GM19463 (cell line): ENCODE measurements at regions not wholly inside any gene's neighbourhood (a gene's known extent, or its start where the extent isn't known, plus 50 kb on each side); places are given as distances from the start of the nearest gene placed in this dataset.

Source experiments
- ATAC-seq: cut with Tn5 transposase; IDR thresholded peaks from one replicate; pipeline ENCODE4 v1.9.1; 2021; ENCODE audit warnings: mild to moderate bottlenecking, moderate library complexity; ENCODE audit not compliant: unreplicated experiment

DNA sequence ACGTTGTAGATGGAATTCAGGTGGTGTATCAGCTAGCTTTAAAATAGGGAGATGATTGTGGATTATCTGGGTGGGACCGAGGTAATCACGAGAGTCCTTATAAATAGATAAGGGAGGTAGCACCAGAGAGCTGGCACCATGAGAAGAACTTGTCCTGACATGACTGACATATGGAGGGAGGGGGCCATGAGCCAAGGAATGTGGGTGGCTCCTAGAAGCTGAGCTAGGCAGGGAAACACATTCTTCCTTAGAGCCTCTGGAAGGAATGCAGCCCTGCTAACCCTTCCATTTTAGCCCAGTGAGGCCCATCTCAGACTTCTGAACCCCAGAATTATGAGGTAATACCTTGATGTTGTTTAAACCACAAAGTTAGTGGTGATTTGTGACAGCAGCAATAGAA is 321.1 kb upstream of the SULF2 start:
- no peak for ATAC-seq

DNA sequence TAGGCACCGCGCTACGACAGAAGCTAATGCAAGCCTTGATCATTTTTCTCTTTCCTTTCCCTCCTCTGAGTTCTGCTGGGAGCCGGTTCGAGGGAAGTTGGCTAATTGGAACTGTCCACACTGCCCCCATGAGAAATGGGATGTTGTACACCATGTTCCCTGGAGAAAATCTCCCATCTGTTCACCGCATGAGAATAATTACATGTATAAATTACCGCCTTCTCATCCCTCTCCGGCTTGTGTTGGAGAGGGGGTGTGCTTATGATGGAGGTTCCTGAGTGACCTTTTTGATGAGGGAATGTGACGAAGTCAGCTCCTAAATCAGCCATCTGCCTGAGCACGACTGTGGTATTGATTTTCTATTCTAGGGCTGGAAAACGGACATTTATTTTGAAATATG is 320.2 kb upstream of the SULF2 start:
- ATAC-seq: no peak

GRCh38 chr20:48102931-48103660 is 317.8 kb upstream of the SULF2 start:
- ATAC-seq: no peak

GRCh38 chr20:48102076-48102787 is 317.0 kb upstream of the SULF2 start:
- no peak for ATAC-seq

- no peak for ATAC-seq
These were observed 315.2 kb upstream of the SULF2 start for GRCh38 chr20:48100483-48100882.

- no peak for ATAC-seq
These were observed 313.6 kb upstream of the SULF2 start for GRCh38 chr20:48098866-48099265.

DNA sequence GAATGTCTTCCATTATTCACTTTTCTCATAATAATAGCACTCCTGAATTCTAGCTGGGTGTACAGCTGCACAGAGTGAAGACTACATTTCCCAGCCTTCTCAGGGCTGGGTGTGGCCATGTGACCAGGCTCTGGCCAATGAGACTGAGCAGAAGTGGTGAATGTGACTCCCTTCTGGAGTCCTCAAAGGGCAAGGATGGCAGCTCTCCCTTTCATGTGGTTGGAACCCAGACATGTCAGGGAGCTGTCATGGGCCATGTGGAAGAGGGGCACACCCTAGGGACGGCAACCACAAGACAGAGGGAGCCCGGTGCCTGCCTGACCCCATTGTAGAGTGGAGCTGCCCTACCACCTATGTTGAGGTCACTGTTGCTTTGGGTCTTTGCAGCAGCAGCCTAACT is 312.8 kb upstream of the SULF2 start:
- no peak for ATAC-seq

- no peak for ATAC-seq
These were observed 311.9 kb upstream of the SULF2 start for GRCh38 chr20:48096957-48097890.

- ATAC-seq: no peak
These were observed 311.1 kb upstream of the SULF2 start for GRCh38 chr20:48096212-48096875.

DNA sequence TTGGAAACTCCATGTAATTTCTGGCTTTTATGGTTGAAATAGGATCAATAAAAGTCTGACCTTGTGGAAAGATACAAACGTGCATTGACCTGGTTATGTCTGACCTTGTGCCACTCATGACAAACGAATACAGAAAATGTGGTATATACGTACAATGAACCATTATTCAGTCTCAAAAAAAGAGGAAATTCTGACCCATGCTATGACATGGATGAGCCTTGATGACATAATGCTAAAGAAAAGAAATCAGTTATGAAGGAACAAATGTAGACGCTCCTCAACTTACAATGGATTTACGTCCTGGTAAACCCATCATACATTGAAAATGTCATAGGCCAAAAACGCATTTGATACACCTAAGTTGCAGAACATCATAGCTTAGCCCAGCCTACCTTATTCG is 309.7 kb upstream of the SULF2 start:
- ATAC-seq: no peak

- ATAC-seq: no peak
These were observed 309.0 kb upstream of the SULF2 start for GRCh38 chr20:48094196-48094749.

- ATAC-seq: no peak
These were observed 307.5 kb upstream of the SULF2 start for GRCh38 chr20:48092596-48093280.

- ATAC-seq: no peak
These were observed 305.5 kb upstream of the SULF2 start for GRCh38 chr20:48090784-48091183.

DNA sequence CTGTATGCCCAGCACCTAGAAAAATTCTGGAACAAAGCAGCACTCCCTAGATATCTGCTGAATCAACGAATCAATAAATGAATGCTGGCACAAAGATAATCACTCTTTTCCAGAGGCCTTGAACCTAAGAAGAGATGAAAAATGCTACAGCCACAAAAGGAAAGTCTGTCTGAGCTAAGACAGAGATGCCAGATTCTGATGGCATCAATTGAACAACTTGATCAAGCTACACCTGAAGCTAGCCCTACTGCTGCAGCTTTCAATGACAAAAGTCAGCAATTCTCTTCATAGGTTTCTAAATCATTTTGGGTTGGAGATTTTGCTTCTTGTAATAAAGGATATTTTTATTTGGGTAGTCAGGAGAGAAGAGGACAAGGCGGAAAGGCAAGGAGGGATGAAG is 305.0 kb upstream of the SULF2 start:
- ATAC-seq: no peak

- ATAC-seq: no peak
These were observed 295.3 kb upstream of the SULF2 start for GRCh38 chr20:48080583-48080982.

DNA sequence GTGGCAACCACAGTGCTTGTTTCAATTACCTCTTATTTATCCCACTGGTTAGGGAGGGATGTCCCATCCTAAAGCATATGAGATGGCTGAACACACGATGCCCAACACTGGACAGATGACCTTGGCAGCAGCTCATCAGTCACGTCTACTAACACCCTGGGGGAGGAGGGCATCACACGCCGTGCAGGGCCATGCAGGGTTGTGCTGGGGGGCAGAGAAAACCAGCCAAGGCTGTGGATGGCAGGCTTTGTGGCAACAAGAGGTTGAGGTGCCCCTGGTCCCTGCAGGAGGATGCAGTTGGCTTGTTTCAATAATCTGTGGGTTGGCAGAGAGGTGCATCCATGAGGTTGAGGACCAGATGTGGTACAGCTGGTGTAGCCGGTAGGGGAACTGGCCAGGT is 293.7 kb upstream of the SULF2 start:
- ATAC-seq: no peak

- no peak for ATAC-seq
These were observed 291.5 kb upstream of the SULF2 start for GRCh38 chr20:48076747-48077146.

GRCh38 chr20:48076247-48076646 is 291.0 kb upstream of the SULF2 start:
- no peak for ATAC-seq

DNA sequence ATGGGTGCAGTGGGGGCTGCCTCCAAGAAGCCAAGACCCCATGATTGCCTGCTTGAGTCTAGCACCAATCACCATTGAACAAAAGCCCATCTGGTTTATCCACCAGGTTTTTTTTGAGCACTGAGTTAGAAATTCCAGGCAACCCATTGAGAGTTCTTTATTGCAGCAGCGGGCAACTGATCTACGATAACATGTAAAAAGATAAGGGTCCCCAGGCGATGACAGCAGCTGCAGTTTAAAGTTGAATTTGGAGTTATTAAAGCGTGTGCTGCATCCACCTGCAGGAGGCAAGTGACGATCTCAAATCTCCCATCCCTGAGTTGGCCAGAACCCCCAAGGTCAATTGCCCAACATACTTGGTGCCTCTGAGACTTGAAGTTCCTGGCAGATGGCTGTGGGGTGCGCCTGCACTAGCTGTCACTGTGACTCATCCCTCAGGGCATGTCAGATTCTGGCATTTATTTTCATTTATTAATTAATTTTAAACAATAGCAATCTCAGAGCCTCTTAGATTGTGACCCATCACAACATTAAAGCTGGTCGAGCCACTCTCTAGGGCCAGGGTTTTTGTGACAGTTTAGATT is 290.4 kb upstream of the SULF2 start:
- ATAC-seq: no peak
